GM12878 (cell line): ENCODE measurements at regions not wholly inside any gene's neighbourhood (a gene's known extent, or its start where the extent isn't known, plus 50 kb on each side); places are given as distances from the start of the nearest gene placed in this dataset.

Source experiments
- ATF7 ChIP-seq: fragments of 450-650 bp; IDR thresholded peaks from 2 replicates; pipeline ENCODE4 v1.6.1; 2016; ENCODE audit warnings: low read depth, mild to moderate bottlenecking
- CREM ChIP-seq: IDR thresholded peaks from 2 replicates; pipeline ENCODE4 v1.6.1; 2014; ENCODE audit warnings: antibody characterized with exemption, low read depth
- CTCF ChIP-seq, 3 experiments: IDR thresholded peaks in 2 of 3; conservative IDR thresholded peaks in 1 of 3; 2 replicates each; pipeline ENCODE4 v1.5.1; 2011; ENCODE audit warnings: low read depth in 3 of 3, low read length in 3 of 3, mild to moderate bottlenecking in 3 of 3, control low read depth in 2 of 3, moderate library complexity in 2 of 3, inconsistent platforms in 1 of 3, mixed read lengths in 1 of 3; ENCODE audit not compliant: control insufficient read depth in 2 of 3, insufficient read depth in 1 of 3; ENCODE audit errors: extremely low read depth in 1 of 3
- E2F4 ChIP-seq: IDR thresholded peaks from 2 replicates; pipeline ENCODE4 v1.6.1; 2012; ENCODE audit warnings: low read depth, low read length, improper control_type of control experiment
- EZH2 ChIP-seq: IDR thresholded peaks from 2 replicates; pipeline ENCODE4 v1.6.1; 2012; ENCODE audit warnings: low read depth, mild to moderate bottlenecking, control low read depth, inconsistent platforms, low read length, borderline replicate concordance; ENCODE audit not compliant: control insufficient read depth
- PKNOX1 ChIP-seq: fragments of 450-650 bp; IDR thresholded peaks from 2 replicates; pipeline ENCODE4 v1.6.1; 2016; ENCODE audit warnings: mild to moderate bottlenecking
- RELA ChIP-seq: fragments of 450-650 bp; IDR thresholded peaks from 2 replicates; pipeline ENCODE4 v1.8.0; 2014; ENCODE audit warnings: borderline replicate concordance; ENCODE audit not compliant: partially characterized antibody
- TCF7 ChIP-seq: IDR thresholded peaks from 2 replicates; pipeline ENCODE4 v1.6.1; 2014; ENCODE audit warnings: antibody characterized with exemption, borderline replicate concordance
- USF2 ChIP-seq: IDR thresholded peaks from 2 replicates; pipeline ENCODE4 v1.6.1; 2011; ENCODE audit warnings: low read depth, low read length, improper control_type of control experiment, borderline replicate concordance

- TF ChIP-seq CTCF (IDR thresholded peaks at IDR 0.05 in 2 of 3, conservative IDR thresholded peaks at IDR 0.05 in 1 of 3; ENCODE audit: control insufficient read depth in 2 of 3, extremely low read depth in 1 of 3, insufficient read depth in 1 of 3, low read depth in 3 of 3, low read length in 3 of 3) (no peak), RELA (no peak), USF2 (no peak), EZH2 (no peak), PKNOX1 (no peak), ATF7 (no peak), E2F4 (no peak), TCF7 (no peak), CREM (no peak)
Measured at GRCh38 chr12:86666316-86666715, 410.1 kb upstream of the MGAT4C start.
